ENCODE measurements at regions not wholly inside any gene's neighbourhood (a gene's known extent, or its start where the extent isn't known, plus 50 kb on each side); places are given as distances from the start of the nearest gene placed in this dataset.

DNA sequence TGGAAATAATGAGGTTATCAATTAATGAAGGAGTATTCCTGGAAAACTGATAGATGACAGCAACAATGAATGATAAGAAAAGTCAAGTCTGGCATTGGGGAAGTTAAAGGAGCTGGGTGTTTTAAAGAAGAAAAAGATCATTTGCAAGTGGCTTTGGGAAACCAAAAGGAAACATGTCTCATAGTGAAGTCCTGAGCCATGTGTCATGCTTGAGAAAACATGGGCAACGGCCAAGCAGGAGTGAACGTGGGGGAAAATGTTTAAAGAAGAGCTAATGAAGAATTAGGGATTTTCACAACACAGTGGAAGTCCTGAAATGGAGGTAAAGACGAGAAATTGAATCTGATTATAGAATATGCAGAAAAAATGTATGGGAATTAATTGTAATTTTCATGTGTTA, 1383.2 kb upstream of the CELF2 start:
- H3K27me3 Mint-ChIP-seq (ENCODE audit: low read depth in 2 of 2) = no peaks in the 10 kb centered on the region
- no peaks in the 10 kb centered on the region for H3K4me1 Mint-ChIP-seq
- H3K27ac Mint-ChIP-seq = no peak overlapping the region
- H3K9me3 Mint-ChIP-seq = peaks cover 2 to 5% of the 10 kb centered on the region in 2 donors
- ATAC-seq (no peak), DNase-seq (no peak)
- H3K36me3 Mint-ChIP-seq = no peaks in the 10 kb centered on the region
- no peaks in the 10 kb centered on the region for H3K36me3 ChIP-seq (ENCODE audit: control insufficient read depth, insufficient read depth, low read length)
- WGBS (ENCODE audit: insufficient coverage) = 71% methylated on average over 3 of the region's 3 CpGs
- peaks cover 4% of the 10 kb centered on the region for H3K9me3 ChIP-seq (ENCODE audit: control insufficient read depth, insufficient read depth, low read length)
- no peak overlapping the region for H3K4me3 Mint-ChIP-seq
- TF ChIP-seq, protein P1, sequence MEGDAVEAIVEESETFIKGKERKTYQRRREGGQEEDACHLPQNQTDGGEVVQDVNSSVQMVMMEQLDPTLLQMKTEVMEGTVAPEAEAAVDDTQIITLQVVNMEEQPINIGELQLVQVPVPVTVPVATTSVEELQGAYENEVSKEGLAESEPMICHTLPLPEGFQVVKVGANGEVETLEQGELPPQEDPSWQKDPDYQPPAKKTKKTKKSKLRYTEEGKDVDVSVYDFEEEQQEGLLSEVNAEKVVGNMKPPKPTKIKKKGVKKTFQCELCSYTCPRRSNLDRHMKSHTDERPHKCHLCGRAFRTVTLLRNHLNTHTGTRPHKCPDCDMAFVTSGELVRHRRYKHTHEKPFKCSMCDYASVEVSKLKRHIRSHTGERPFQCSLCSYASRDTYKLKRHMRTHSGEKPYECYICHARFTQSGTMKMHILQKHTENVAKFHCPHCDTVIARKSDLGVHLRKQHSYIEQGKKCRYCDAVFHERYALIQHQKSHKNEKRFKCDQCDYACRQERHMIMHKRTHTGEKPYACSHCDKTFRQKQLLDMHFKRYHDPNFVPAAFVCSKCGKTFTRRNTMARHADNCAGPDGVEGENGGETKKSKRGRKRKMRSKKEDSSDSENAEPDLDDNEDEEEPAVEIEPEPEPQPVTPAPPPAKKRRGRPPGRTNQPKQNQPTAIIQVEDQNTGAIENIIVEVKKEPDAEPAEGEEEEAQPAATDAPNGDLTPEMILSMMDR (IDR thresholded peaks at IDR 0.05) = no peak
- no peak overlapping the region for H3K4me3 ChIP-seq (ENCODE audit: low read length)
- no peaks in the 10 kb centered on the region for H3K4me1 ChIP-seq (ENCODE audit: control insufficient read depth, insufficient read depth, low read length)
- H3K27ac ChIP-seq (ENCODE audit: low read length) = no peak overlapping the region
- H3K27me3 ChIP-seq (ENCODE audit: control insufficient read depth, insufficient read depth, low read length) = no peaks in the 10 kb centered on the region
- intact Hi-C loops (cut with micrococcal nuclease) = no loop called here

DNA sequence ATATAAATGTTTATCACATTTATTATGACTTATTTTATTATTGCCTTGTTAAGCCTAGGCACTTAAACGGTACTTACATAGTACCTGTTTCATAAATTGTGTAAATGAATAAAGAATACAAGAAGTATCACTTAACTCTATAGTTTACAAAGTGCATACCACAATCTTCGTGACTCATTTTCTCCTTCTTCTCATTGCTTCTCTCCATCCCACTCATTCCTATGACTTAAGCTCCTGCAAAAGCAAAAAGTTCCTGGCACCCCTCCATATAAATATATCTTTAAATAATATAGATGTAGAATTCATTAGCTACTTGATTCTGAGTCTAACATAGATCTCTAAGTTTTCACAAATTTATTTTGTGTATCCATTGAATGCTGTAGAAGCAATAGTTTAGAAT, 1382.0 kb upstream of the CELF2 start:
- Mint-ChIP-seq H3K4me1 (no peaks in the 10 kb centered on the region), H3K27me3 (ENCODE audit: low read depth in 2 of 2) (no peaks in the 10 kb centered on the region), H3K27ac (no peak overlapping the region), H3K4me3 (no peak overlapping the region), H3K9me3 (peaks cover 2 to 5% of the 10 kb centered on the region in 2 donors), H3K36me3 (no peaks in the 10 kb centered on the region)
- intact Hi-C loops (cut with micrococcal nuclease) = no loop called here
- ATAC-seq (no peak), DNase-seq (no peak)
- 83% methylated on average over 1 of the region's 2 CpGs for WGBS (ENCODE audit: insufficient coverage)
- Histone ChIP-seq H3K36me3 (ENCODE audit: control insufficient read depth, insufficient read depth, low read length) (no peaks in the 10 kb centered on the region), H3K4me1 (ENCODE audit: control insufficient read depth, insufficient read depth, low read length) (no peaks in the 10 kb centered on the region), H3K4me3 (ENCODE audit: low read length) (no peak overlapping the region), H3K27me3 (ENCODE audit: control insufficient read depth, insufficient read depth, low read length) (no peaks in the 10 kb centered on the region), H3K9me3 (ENCODE audit: control insufficient read depth, insufficient read depth, low read length) (peaks cover 4% of the 10 kb centered on the region), H3K27ac (ENCODE audit: low read length) (no peak overlapping the region)
- TF ChIP-seq, protein P1 (IDR thresholded peaks at IDR 0.05) = no peak

DNA sequence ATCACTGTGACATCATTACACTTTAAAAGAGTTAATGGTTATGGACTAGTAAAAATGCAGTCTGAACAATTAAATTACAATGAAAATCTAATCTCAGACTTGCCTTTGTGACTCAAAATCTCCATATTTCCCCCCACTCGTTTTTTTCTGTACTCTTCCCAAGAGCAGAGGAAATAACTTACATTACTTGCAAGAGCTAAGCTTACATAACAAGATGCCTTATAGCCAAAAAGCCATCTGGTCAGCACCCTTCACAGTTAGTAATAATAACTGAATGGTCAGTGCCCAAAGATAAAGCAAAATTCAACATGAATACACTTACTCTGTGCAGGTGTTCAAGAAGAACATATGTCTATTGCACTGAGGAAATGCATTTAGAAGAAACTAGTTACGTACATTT, 1381.5 kb upstream of the CELF2 start:
- H3K4me1 ChIP-seq (ENCODE audit: control insufficient read depth, insufficient read depth, low read length) = no peaks in the 10 kb centered on the region
- H3K36me3 Mint-ChIP-seq = no peaks in the 10 kb centered on the region
- H3K4me1 Mint-ChIP-seq = no peaks in the 10 kb centered on the region
- H3K9me3 Mint-ChIP-seq = peaks cover 2 to 5% of the 10 kb centered on the region in 2 donors
- H3K4me3 ChIP-seq (ENCODE audit: low read length) = no peak overlapping the region
- H3K9me3 ChIP-seq (ENCODE audit: control insufficient read depth, insufficient read depth, low read length) = peaks cover 2% of the 10 kb centered on the region
- H3K4me3 Mint-ChIP-seq = no peak overlapping the region
- no peak for DNase-seq
- no peak overlapping the region for H3K27ac ChIP-seq (ENCODE audit: low read length)
- TF ChIP-seq, protein P1 (IDR thresholded peaks at IDR 0.05) = no peak
- 53% methylated on average over 1 of the region's 2 CpGs for WGBS (ENCODE audit: insufficient coverage)
- intact Hi-C loops (cut with micrococcal nuclease) = no loop called here
- no peak for ATAC-seq
- H3K36me3 ChIP-seq (ENCODE audit: control insufficient read depth, insufficient read depth, low read length) = no peaks in the 10 kb centered on the region
- no peak overlapping the region for H3K27ac Mint-ChIP-seq
- H3K27me3 Mint-ChIP-seq (ENCODE audit: low read depth in 2 of 2) = no peaks in the 10 kb centered on the region
- no peaks in the 10 kb centered on the region for H3K27me3 ChIP-seq (ENCODE audit: control insufficient read depth, insufficient read depth, low read length)

DNA sequence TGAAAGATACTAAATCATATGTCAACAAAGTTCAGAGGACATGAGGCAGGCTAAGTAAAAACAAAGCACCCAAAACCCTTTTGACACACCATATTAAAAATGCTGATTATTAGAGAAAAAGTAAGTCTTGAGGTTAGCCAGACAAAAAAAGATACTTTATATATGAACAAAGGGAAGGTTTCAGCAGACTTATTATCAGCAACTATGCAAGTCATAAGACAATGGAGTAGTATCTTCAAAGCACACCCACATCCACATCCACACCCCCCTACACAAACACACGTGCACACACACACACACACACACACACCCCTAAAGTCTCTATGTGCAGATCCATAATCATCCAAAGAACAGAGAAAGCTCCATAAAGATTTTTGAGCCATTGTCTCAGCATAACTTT, 1373.9 kb upstream of the CELF2 start:
- H3K4me1 Mint-ChIP-seq = no peaks in the 10 kb centered on the region
- Histone ChIP-seq H3K36me3 (ENCODE audit: control insufficient read depth, insufficient read depth, low read length) (no peaks in the 10 kb centered on the region), H3K9me3 (ENCODE audit: control insufficient read depth, insufficient read depth, low read length) (no peaks in the 10 kb centered on the region), H3K4me3 (ENCODE audit: low read length) (no peak overlapping the region), H3K27me3 (ENCODE audit: control insufficient read depth, insufficient read depth, low read length) (no peaks in the 10 kb centered on the region), H3K27ac (ENCODE audit: low read length) (no peak overlapping the region), H3K4me1 (ENCODE audit: control insufficient read depth, insufficient read depth, low read length) (no peaks in the 10 kb centered on the region)
- no peak overlapping the region for H3K27ac Mint-ChIP-seq
- H3K4me3 Mint-ChIP-seq = no peak overlapping the region
- no peaks in the 10 kb centered on the region for H3K36me3 Mint-ChIP-seq
- DNase-seq (no peak), ATAC-seq (no peak)
- WGBS (ENCODE audit: insufficient coverage) = 55% methylated on average over 1 of the region's 1 CpG
- H3K27me3 Mint-ChIP-seq (ENCODE audit: low read depth in 2 of 2) = no peaks in the 10 kb centered on the region
- TF ChIP-seq, protein P1 (IDR thresholded peaks at IDR 0.05) = no peak
- H3K9me3 Mint-ChIP-seq = peaks cover 9 to 10% of the 10 kb centered on the region in 2 donors
- intact Hi-C loops (cut with micrococcal nuclease) = no loop called here
